ENCODE measurements at regions not wholly inside any gene's neighbourhood (a gene's known extent, or its start where the extent isn't known, plus 50 kb on each side); places are given as distances from the start of the nearest gene placed in this dataset.

DNA sequence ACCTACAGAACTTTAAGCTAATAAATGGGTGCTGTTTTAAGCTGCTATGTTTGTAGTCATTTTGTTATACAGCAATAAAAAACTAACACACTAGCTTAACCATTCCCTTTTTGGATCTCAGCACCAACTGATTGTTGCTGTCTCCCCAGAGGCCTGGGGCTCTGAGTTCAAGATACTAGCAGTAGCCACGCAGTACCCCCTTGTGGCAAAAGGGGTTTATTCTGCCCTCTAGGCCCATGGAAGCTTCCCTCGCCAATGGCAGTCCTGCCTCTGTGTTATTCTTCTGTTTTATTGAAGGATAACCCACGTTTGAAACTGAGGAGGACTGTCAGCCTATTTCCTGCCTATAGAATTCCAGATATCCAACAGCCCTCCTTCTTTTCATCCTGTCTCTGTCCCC is 455.3 kb upstream of the ATP2B1 start:
- no peaks in the 10 kb centered on the region for H3K27me3 ChIP-seq
- no peaks in the 10 kb centered on the region for H3K9me3 ChIP-seq
- no peak for ATAC-seq
- H3K36me3 ChIP-seq = no peaks in the 10 kb centered on the region
- no peak overlapping the region for H3K27ac ChIP-seq
- TF ChIP-seq POLR2AphosphoS5 (IDR thresholded peaks at IDR 0.05) (no peak), EP300 (IDR thresholded peaks at IDR 0.05) (no peak), POLR2A (IDR thresholded peaks at IDR 0.05) (no peak)
- TF ChIP-seq, protein P1, sequence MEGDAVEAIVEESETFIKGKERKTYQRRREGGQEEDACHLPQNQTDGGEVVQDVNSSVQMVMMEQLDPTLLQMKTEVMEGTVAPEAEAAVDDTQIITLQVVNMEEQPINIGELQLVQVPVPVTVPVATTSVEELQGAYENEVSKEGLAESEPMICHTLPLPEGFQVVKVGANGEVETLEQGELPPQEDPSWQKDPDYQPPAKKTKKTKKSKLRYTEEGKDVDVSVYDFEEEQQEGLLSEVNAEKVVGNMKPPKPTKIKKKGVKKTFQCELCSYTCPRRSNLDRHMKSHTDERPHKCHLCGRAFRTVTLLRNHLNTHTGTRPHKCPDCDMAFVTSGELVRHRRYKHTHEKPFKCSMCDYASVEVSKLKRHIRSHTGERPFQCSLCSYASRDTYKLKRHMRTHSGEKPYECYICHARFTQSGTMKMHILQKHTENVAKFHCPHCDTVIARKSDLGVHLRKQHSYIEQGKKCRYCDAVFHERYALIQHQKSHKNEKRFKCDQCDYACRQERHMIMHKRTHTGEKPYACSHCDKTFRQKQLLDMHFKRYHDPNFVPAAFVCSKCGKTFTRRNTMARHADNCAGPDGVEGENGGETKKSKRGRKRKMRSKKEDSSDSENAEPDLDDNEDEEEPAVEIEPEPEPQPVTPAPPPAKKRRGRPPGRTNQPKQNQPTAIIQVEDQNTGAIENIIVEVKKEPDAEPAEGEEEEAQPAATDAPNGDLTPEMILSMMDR (IDR thresholded peaks at IDR 0.05) = no peak
- no peak overlapping the region for H3K4me3 ChIP-seq
- WGBS, 2 donors (ENCODE audit: low coverage in 1 of 2) = 65 to 89% methylated on average over 3 of the region's 3 CpGs
- no peaks in the 10 kb centered on the region for H3K4me1 ChIP-seq

DNA sequence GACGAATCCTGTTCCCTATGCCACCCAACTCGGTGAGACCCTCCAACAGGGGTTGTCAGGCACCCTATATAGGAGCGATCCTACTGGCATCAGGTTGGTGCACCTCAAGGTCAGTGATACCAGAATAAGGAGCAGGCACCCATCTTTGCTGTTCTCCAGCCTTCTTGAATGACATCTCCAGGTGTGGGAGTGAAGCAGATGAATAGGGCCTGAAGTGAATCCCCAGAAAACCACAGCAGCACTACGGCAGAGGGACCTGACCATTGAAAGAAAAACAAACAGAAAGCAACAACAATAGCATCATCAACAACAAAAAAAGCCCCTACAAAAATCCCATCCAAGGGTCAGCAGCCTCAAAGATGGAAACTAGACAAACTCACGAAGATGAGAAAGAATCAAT is 445.2 kb upstream of the ATP2B1 start:
- Histone ChIP-seq H3K9me3 (no peaks in the 10 kb centered on the region), H3K27me3 (no peaks in the 10 kb centered on the region), H3K4me3 (no peak overlapping the region), H3K27ac (no peak overlapping the region), H3K36me3 (no peaks in the 10 kb centered on the region), H3K4me1 (no peaks in the 10 kb centered on the region)
- no peak for ATAC-seq
- 100% methylated on average over 1 to 2 of the region's 5 CpGs for WGBS, 2 donors (ENCODE audit: low coverage in 1 of 2)
- TF ChIP-seq, protein P1 (IDR thresholded peaks at IDR 0.05) = no peak
- TF ChIP-seq EP300 (IDR thresholded peaks at IDR 0.05) = no peak
- no peak for TF ChIP-seq POLR2AphosphoS5 (IDR thresholded peaks at IDR 0.05)

DNA sequence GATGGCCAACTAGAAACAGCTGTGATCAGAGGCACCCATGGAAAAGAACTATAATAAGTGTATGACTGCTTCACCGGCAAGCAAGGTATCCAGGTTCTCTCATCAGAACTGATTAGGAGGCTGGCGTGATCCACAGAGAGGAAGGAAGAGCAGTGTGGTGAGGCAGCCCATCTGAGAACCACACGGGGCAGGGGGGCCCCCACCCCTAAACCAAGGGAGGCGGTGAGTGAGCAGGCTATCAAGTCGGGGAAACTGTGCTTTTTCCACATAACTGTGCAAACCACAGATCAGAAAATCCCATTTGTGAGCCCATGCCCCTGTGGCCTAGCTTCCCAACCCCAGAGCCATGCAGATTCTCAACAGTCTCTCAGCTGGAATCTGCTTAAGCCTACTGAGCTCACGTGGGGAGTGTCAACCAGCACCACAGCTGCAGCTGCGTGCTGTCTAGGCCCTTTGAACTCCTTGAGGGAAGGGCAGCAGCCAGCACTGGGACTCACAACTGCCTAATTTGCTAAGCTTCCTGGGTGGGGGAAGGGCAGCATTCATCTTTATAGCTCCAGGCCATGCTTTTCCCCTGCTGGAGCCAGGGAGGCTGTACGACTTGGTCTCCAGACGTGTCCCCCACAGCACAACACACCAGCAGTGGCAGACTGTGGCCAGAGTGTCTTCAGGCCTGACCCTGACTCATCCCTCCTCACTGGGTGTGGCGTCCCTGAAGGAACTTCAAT is 444.4 kb upstream of the ATP2B1 start:
- Histone ChIP-seq H3K9me3 (no peaks in the 10 kb centered on the region), H3K27me3 (no peaks in the 10 kb centered on the region), H3K4me3 (no peak overlapping the region), H3K27ac (no peak overlapping the region), H3K4me1 (no peaks in the 10 kb centered on the region), H3K36me3 (no peaks in the 10 kb centered on the region)
- 56 to 57% methylated on average over 3 of the region's 10 CpGs for WGBS, 2 donors (ENCODE audit: low coverage in 1 of 2)
- TF ChIP-seq, protein P1 (IDR thresholded peaks at IDR 0.05) = no peak
- TF ChIP-seq POLR2A (IDR thresholded peaks at IDR 0.05) (no peak), POLR2AphosphoS5 (IDR thresholded peaks at IDR 0.05) (no peak), EP300 (IDR thresholded peaks at IDR 0.05) (no peak)
- no peak for ATAC-seq

DNA sequence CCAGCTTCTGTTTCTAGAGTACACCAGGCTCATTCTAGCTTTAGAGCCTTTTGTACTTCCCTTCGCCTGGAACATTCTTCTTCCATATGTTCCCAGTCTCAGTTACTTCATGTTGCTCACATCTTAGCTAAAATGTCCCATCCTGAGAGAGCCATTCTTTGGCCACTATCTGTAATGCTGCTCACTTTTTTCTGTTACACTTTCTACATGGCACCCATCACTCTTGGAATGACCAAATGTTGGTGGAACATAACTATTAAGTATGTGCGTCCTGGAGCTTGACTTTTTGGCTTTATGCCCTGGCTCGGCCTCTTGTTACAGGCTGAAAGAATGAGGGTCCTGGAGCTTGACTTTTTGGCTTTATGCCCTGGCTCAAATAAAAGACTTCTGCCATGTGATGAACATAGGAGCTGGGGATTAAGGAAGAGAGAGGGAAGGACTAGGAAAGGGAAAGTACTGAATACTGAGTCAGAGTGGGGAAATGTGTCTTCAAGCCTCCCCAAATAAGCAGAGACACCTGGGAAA is 442.9 kb upstream of the ATP2B1 start:
- Histone ChIP-seq H3K4me1 (no peaks in the 10 kb centered on the region), H3K4me3 (no peak overlapping the region), H3K36me3 (no peaks in the 10 kb centered on the region), H3K27me3 (no peaks in the 10 kb centered on the region), H3K27ac (no peak overlapping the region), H3K9me3 (no peaks in the 10 kb centered on the region)
- ATAC-seq = no peak
- 67 to 92% methylated on average over 1 to 3 of the region's 3 CpGs for WGBS, 2 donors (ENCODE audit: low coverage in 1 of 2)
- TF ChIP-seq, protein P1 (IDR thresholded peaks at IDR 0.05) = no peak
- TF ChIP-seq EP300 (IDR thresholded peaks at IDR 0.05) = no peak
- no peak for TF ChIP-seq POLR2A (IDR thresholded peaks at IDR 0.05)
- TF ChIP-seq POLR2AphosphoS5 (IDR thresholded peaks at IDR 0.05) = no peak

DNA sequence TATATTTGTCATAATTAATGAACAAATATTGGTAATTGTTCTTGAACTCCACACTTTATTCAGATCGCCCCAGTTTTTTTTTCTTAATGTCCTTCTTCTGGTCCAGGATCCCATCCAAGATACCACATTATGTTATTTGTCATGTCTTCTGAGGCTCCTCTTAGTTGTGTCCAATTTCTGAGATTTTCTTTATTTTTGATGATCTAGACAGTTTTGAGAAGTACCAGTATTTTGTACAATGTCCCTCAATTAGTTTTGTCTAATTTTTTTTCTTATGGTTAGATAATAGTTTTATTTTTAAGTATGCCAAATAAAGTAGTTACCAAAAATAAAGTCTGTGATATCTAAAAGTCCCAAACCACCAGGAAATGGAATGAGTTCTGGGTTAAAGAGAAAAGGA is 440.8 kb upstream of the ATP2B1 start:
- 100% methylated on average over 1 of the region's 1 CpG; no CpG with 5 or more reads in 1 of the 2 donors for whole genome bisulfite sequencing, 2 donors (ENCODE audit: low coverage in 1 of 2)
- ATAC-seq = no peak
- Histone ChIP-seq H3K4me1 (no peaks in the 10 kb centered on the region), H3K9me3 (no peaks in the 10 kb centered on the region), H3K27ac (no peak overlapping the region), H3K36me3 (no peaks in the 10 kb centered on the region), H3K27me3 (no peaks in the 10 kb centered on the region), H3K4me3 (no peak overlapping the region)
- TF ChIP-seq POLR2A (IDR thresholded peaks at IDR 0.05) (no peak), EP300 (IDR thresholded peaks at IDR 0.05) (no peak), POLR2AphosphoS5 (IDR thresholded peaks at IDR 0.05) (no peak)
- TF ChIP-seq, protein P1 (IDR thresholded peaks at IDR 0.05) = no peak

All from gastroesophageal sphincter (tissue), 4 donors.